ENCODE measurements at regions not wholly inside any gene's neighbourhood (a gene's known extent, or its start where the extent isn't known, plus 50 kb on each side); places are given as distances from the start of the nearest gene placed in this dataset.
A peak's percentile ranks its signal among the peaks of the same experiment; 100 is the strongest.

DNA sequence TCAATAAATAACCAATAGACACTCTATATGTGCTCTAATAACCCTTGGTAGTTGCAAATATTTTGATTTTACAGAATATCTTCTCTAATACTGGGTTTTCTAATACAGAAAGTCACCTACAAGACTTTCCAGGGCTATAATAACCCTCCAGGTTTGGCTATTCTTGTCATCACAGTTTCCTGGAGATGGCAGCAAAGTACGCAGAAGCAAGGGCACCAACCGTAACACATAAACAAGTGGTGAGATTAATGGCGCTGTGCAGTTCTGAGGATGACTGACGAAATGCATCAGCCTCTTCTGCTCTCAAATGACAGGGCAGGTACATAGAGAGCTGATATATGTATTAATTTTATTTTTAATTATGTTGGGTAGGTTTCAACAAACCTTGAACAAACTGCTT, 122.4 kb downstream of the C4orf33 start:
- ChIA-PET CTCF (ENCODE audit: low intra/inter-chr PET ratio) (no interaction called here), POLR2A (no interaction called here)
- no TSS peak for BruUV-seq (replicated peaks)
- H4K20me1 ChIP-seq (replicated peaks; ENCODE audit: control insufficient read depth, insufficient read depth, low read length) = no peaks in the 10 kb centered on the region
- no peak overlapping the region for H2AFZ ChIP-seq (ENCODE audit: low read depth, low read length)
- no peaks in the 10 kb centered on the region for H3K9me3 ChIP-seq (replicated peaks; ENCODE audit: control insufficient read depth, insufficient read depth, low read depth, low read length)
- DNase-seq (ENCODE audit: extremely low read depth in 1 of 4, low spot score in 3 of 4) (peak in 1 of 4 experiments; percentile 8), FAIRE-seq (no peak), ATAC-seq (peak; percentile 63; the same call in 2 of the 3 replicates)
- intact Hi-C loops (cut with micrococcal nuclease) (loop anchor here (5.0 kb wide), 1 partner anchor 124 kb away; no protein-coding TSS in a partner anchor), in situ Hi-C loops (cut with MboI) (no loop called here)
- H3K36me3 ChIP-seq (ENCODE audit: control insufficient read depth, insufficient read depth, low read length) = no peaks in the 10 kb centered on the region
- no peaks in the 10 kb centered on the region for H3K79me2 ChIP-seq (ENCODE audit: control insufficient read depth, insufficient read depth, low read length)
- H3K4me3 ChIP-seq = no peak overlapping the region
- H3K4me1 ChIP-seq (replicated peaks in 1 of 2; ENCODE audit: control insufficient read depth in 2 of 2, insufficient read depth in 2 of 2, low read length in 2 of 2) = no peaks in the 10 kb centered on the region
- 1% methylated on average over 4 of the region's 4 CpGs for WGBS (ENCODE audit: insufficient coverage, low coverage, missing lambda C conversion rate)
- no peak overlapping the region for H3K4me2 ChIP-seq (ENCODE audit: insufficient read depth, low read length)
- H3K9ac ChIP-seq (ENCODE audit: insufficient read depth in 1 of 2, low read depth in 2 of 2, low read length in 2 of 2) = no peak overlapping the region
- H3K27me3 ChIP-seq (ENCODE audit: control insufficient read depth in 2 of 2, insufficient read depth in 2 of 2, low read length in 2 of 2) = no peaks in the 10 kb centered on the region
- H3K9me1 ChIP-seq (ENCODE audit: control insufficient read depth, insufficient read depth, low read length) = no peaks in the 10 kb centered on the region
- no peak overlapping the region for H3K27ac ChIP-seq (ENCODE audit: extremely low read depth, low read depth, low read length)
- TF ChIP-seq KAT2B (IDR thresholded peaks at IDR 0.05; ENCODE audit: low read depth, low read length) (no peak), RFX1 (IDR thresholded peaks at IDR 0.05) (no peak), ZNF699 (CRISPR knock-in tag; IDR thresholded peaks at IDR 0.05; ENCODE audit: insufficient replicate concordance) (no peak), CC2D1A (IDR thresholded peaks at IDR 0.05) (no peak), HNRNPLL (IDR thresholded peaks at IDR 0.05; ENCODE audit: low read depth, low read length, poor library complexity, severe bottlenecking) (no peak), U2AF2 (optimal IDR thresholded peaks at IDR 0.05; ENCODE audit: low read depth, low read length) (no peak), ZNF696 (CRISPR knock-in tag; conservative IDR thresholded peaks at IDR 0.05) (no peak), CTCF (IDR thresholded peaks at IDR 0.05 in 2 of 3, conservative IDR thresholded peaks at IDR 0.05 in 1 of 3; ENCODE audit: insufficient read depth in 2 of 3, low read depth in 1 of 3, low read length in 3 of 3) (peak; percentile 14 to 43 (median 30); a peak in 3 of 6 replicates), RAD21 (CRISPR knock-in tag; conservative IDR thresholded peaks at IDR 0.05 in 1 of 2, IDR thresholded peaks at IDR 0.05 in 1 of 2) (peak; percentile 34 to 35), CBFB (CRISPR knock-in tag; IDR thresholded peaks at IDR 0.05) (no peak), ATF7 (IDR thresholded peaks at IDR 0.05) (no peak)
